ENCODE measurements at regions not wholly inside any gene's neighbourhood (a gene's known extent, or its start where the extent isn't known, plus 50 kb on each side); places are given as distances from the start of the nearest gene placed in this dataset.

GRCh38 chr6:43948527-43949485, 178.4 kb downstream of the MRPL14 start:
- DNase-seq (no peak), ATAC-seq (ENCODE audit: insufficient read depth, low FRiP score) (no peak)
- Histone ChIP-seq H3K9me3 (ENCODE audit: control insufficient read depth in 4 of 4, insufficient read depth in 3 of 4, low read length in 3 of 4) (peaks cover 4 to 14% (median 5%) of the 10 kb centered on the region in 4 donors), H3K27ac (ENCODE audit: low read depth in 1 of 2, low read length in 1 of 2) (no peak overlapping the region), H3K27me3 (ENCODE audit: control insufficient read depth in 3 of 3, insufficient read depth in 3 of 3, low read length in 2 of 3) (no peaks in the 10 kb centered on the region), H3K36me3 (ENCODE audit: control insufficient read depth in 4 of 4, insufficient read depth in 4 of 4, low read length in 4 of 4) (no peaks in the 10 kb centered on the region), H3K4me1 (ENCODE audit: control insufficient read depth in 5 of 5, insufficient read depth in 5 of 5, low read length in 5 of 5) (peaks cover 0 to 31% (median 6%) of the 10 kb centered on the region in 5 donors), H3K4me3 (no peak overlapping the region), H3K9ac (ENCODE audit: insufficient read depth in 1 of 2, low read length in 2 of 2) (no peak overlapping the region)
- WGBS, 2 donors = 74 to 82% methylated on average over 5 of the region's 5 CpGs
- TF ChIP-seq CTCF (IDR thresholded peaks at IDR 0.05; ENCODE audit: control extremely low read depth, extremely low read depth) = no peak

GRCh38 chr6:43947860-43948259, 177.8 kb downstream of the VEGFA start:
- Histone ChIP-seq H3K4me1 (ENCODE audit: control insufficient read depth in 5 of 5, insufficient read depth in 5 of 5, low read length in 5 of 5) (peaks cover 0 to 31% (median 6%) of the 10 kb centered on the region in 5 donors), H3K4me3 (no peak overlapping the region), H3K9me3 (ENCODE audit: control insufficient read depth in 4 of 4, insufficient read depth in 3 of 4, low read length in 3 of 4) (peaks cover 4 to 14% (median 5%) of the 10 kb centered on the region in 4 donors), H3K27me3 (ENCODE audit: control insufficient read depth in 3 of 3, insufficient read depth in 3 of 3, low read length in 2 of 3) (no peaks in the 10 kb centered on the region), H3K9ac (ENCODE audit: insufficient read depth in 1 of 2, low read length in 2 of 2) (no peak overlapping the region), H3K27ac (ENCODE audit: low read depth in 1 of 2, low read length in 1 of 2) (no peak overlapping the region), H3K36me3 (ENCODE audit: control insufficient read depth in 4 of 4, insufficient read depth in 4 of 4, low read length in 4 of 4) (no peaks in the 10 kb centered on the region)
- no peak for DNase-seq
- no peak for TF ChIP-seq CTCF (IDR thresholded peaks at IDR 0.05; ENCODE audit: control extremely low read depth, extremely low read depth)
- 91 to 94% methylated on average over 3 of the region's 3 CpGs for WGBS, 2 donors
- ATAC-seq (ENCODE audit: insufficient read depth, low FRiP score) = no peak

GRCh38 chr6:43946641-43947363, 176.8 kb downstream of the VEGFA start:
- H3K27me3 ChIP-seq (ENCODE audit: control insufficient read depth in 3 of 3, insufficient read depth in 3 of 3, low read length in 2 of 3) = no peaks in the 10 kb centered on the region
- DNase-seq = no peak
- peaks cover 4 to 14% (median 5%) of the 10 kb centered on the region in 4 donors for H3K9me3 ChIP-seq (ENCODE audit: control insufficient read depth in 4 of 4, insufficient read depth in 3 of 4, low read length in 3 of 4)
- no peak overlapping the region for H3K9ac ChIP-seq (ENCODE audit: insufficient read depth in 1 of 2, low read length in 2 of 2)
- WGBS, 2 donors = 94 to 95% methylated on average over 4 of the region's 4 CpGs
- no peak for TF ChIP-seq CTCF (IDR thresholded peaks at IDR 0.05; ENCODE audit: control extremely low read depth, extremely low read depth)
- H3K36me3 ChIP-seq (ENCODE audit: control insufficient read depth in 4 of 4, insufficient read depth in 4 of 4, low read length in 4 of 4) = no peaks in the 10 kb centered on the region
- no peak overlapping the region for H3K4me3 ChIP-seq
- ATAC-seq (ENCODE audit: insufficient read depth, low FRiP score) = no peak
- peaks cover 0 to 34% (median 14%) of the 10 kb centered on the region in 5 donors for H3K4me1 ChIP-seq (ENCODE audit: control insufficient read depth in 5 of 5, insufficient read depth in 5 of 5, low read length in 5 of 5)
- no peak overlapping the region for H3K27ac ChIP-seq (ENCODE audit: low read depth in 1 of 2, low read length in 1 of 2)

Measured in lung (tissue), 11 donors.